Peyer's patch (tissue), 4 donors: ENCODE measurements at regions not wholly inside any gene's neighbourhood (a gene's known extent, or its start where the extent isn't known, plus 50 kb on each side); places are given as distances from the start of the nearest gene placed in this dataset.
A peak's percentile ranks its signal among the peaks of the same experiment; 100 is the strongest.

Source experiments
- CTCF ChIP-seq, 6 experiments: fragments of 450-650 bp in 4 of 6; fragments of 200-600 bp in 2 of 6; sonication (generic) in 1 of 6; IDR thresholded peaks; one replicate each; pipeline ENCODE4 v1.5.1; 2017 to 2019; ENCODE audit warnings: antibody characterized with exemption in 6 of 6, mild to moderate bottlenecking in 3 of 6, moderate library complexity in 1 of 6
- POLR2A ChIP-seq, 2 donors: fragments of 450-650 bp; IDR thresholded peaks; one replicate each; pipeline ENCODE4 v1.5.1; 2017; ENCODE audit warnings: antibody characterized with exemption in 2 of 2, mild to moderate bottlenecking in 2 of 2, moderate library complexity in 2 of 2

DNA sequence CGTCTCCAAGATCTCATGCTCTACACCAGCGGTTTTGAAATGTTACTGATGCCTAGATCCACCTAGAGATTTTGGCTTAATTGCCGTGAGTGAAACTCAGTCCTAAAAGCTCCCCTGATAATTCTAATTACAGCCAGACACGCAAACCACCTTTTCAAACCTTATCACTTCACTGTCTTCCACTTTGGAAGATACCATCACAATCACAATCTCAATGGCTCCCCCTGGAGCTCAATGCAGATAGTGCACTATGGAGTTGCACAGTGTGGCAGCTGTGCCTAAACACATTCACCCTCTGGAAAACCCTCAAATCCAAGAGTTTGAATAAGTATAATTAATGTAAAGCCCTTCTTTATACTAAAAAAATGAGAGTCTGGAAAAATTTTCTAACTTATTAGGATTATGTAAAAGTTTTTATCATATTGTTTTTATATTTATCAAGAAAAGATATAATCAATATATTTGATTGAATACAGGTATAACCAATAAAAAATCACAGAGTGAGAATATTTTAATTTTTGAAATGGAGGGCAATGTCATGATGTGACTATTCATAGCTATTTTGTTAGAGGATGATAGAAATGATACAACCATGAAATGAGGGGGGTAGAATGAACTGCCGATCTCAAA is 102.9 kb upstream of the SLC8A1 start:
- TF ChIP-seq POLR2A (IDR thresholded peaks at IDR 0.05) (no peak), CTCF (IDR thresholded peaks at IDR 0.05) (peak in 4 of 6 experiments; percentile 57 to 97 (median 96))
